IMR-90 (cell line): ENCODE measurements at regions not wholly inside any gene's neighbourhood (a gene's known extent, or its start where the extent isn't known, plus 50 kb on each side); places are given as distances from the start of the nearest gene placed in this dataset.

ENCODE experiments used
- ATAC-seq: fragments of 200-7000 bp; cut with Tn5 transposase; 2 replicates; pipeline ENCODE4 v1.9.1; 2020; ENCODE audit warnings: low read depth, mild to moderate bottlenecking, moderate library complexity
- BruUV-seq: library from RNA; stranded (reverse); fragments of 400-500 nt; replicated peaks from 2 replicates; lab custom pipeline; 2021; lab: Mats Ljungman, UMichigan
- CTCF ChIA-PET: fragments of 300-600 bp; formaldehyde crosslinking; extraction: SDS; loops from one replicate; lab custom pipeline; 2021; ENCODE audit warnings: antibody characterized with exemption; lab: Yijun Ruan, JAX
- POLR2A ChIA-PET: fragments of 300-600 bp; sonication (Branson Sonifier 250); formaldehyde crosslinking; loops from one replicate; lab custom pipeline; 2022; ENCODE audit warnings: antibody characterized with exemption; ENCODE audit not compliant: unreplicated experiment; lab: Charles Lee
- DNase-seq: peaks from one replicate; pipeline ENCODE4 v3.0.0; 2013
- H2AFZ ChIP-seq: replicated peaks from 2 replicates; pipeline ENCODE3; 2013; ENCODE audit warnings: low read length, mild to moderate bottlenecking; ENCODE audit not compliant: poor library complexity
- H2AK5ac ChIP-seq: 2 replicates; pipeline ENCODE4 v1.6.1; 2013; ENCODE audit warnings: low read depth, low read length, inconsistent platforms
- H2AK9ac ChIP-seq: replicated peaks from 2 replicates; pipeline ENCODE3; 2013; ENCODE audit warnings: mild to moderate bottlenecking, low read depth, low read length, moderate library complexity; ENCODE audit not compliant: poor library complexity
- H2BK120ac ChIP-seq: 2 replicates; pipeline ENCODE4 v1.6.1; 2013; ENCODE audit warnings: low read depth, low read length, inconsistent platforms
- H2BK15ac ChIP-seq: 3 replicates; pipeline ENCODE4 v1.6.1; 2013; ENCODE audit warnings: low read depth, low read length, inconsistent platforms
- H2BK20ac ChIP-seq: 2 replicates; pipeline ENCODE4 v1.6.1; 2013; ENCODE audit warnings: low read depth, mild to moderate bottlenecking, inconsistent platforms, low read length, moderate library complexity
- H2BK5ac ChIP-seq: 2 replicates; pipeline ENCODE4 v1.6.1; 2013; ENCODE audit warnings: mild to moderate bottlenecking, low read depth, low read length, inconsistent platforms; ENCODE audit not compliant: poor library complexity, severe bottlenecking
- H3K14ac ChIP-seq: replicated peaks from 2 replicates; pipeline ENCODE4 v1.6.1; 2013; ENCODE audit warnings: low read depth, low read length, inconsistent platforms
- H3K18ac ChIP-seq: 2 replicates; pipeline ENCODE4 v1.6.1; 2013; ENCODE audit warnings: low read depth, low read length, control low read depth
- H3K23ac ChIP-seq: 2 replicates; pipeline ENCODE4 v1.6.1; 2013; ENCODE audit warnings: low read depth, low read length, inconsistent platforms
- H3K27ac ChIP-seq: 2 replicates; pipeline ENCODE4 v1.5.1; 2013; ENCODE audit warnings: mild to moderate bottlenecking, control low read depth, low read length; ENCODE audit not compliant: insufficient read depth
- H3K27me3 ChIP-seq: 2 replicates; pipeline ENCODE4 v1.6.1; 2013; ENCODE audit warnings: low read length; ENCODE audit not compliant: control insufficient read depth, insufficient read depth
- H3K36me3 ChIP-seq: 2 replicates; pipeline ENCODE4 v1.6.1; 2013; ENCODE audit warnings: low read length, mixed read lengths; ENCODE audit not compliant: control insufficient read depth, insufficient read depth
- H3K4ac ChIP-seq: 2 replicates; pipeline ENCODE4 v1.6.1; 2013; ENCODE audit warnings: low read depth, low read length, inconsistent platforms
- H3K4me1 ChIP-seq: 2 replicates; pipeline ENCODE4 v1.6.1; 2013; ENCODE audit warnings: low read length, mixed read lengths; ENCODE audit not compliant: control insufficient read depth, insufficient read depth
- H3K4me2 ChIP-seq: 2 replicates; pipeline ENCODE4 v1.6.1; 2013; ENCODE audit warnings: low read depth, mild to moderate bottlenecking, control low read depth, low read length, moderate library complexity
- H3K4me3 ChIP-seq: 2 replicates; pipeline ENCODE4 v1.5.1; 2013; ENCODE audit warnings: low read depth, mild to moderate bottlenecking, control low read depth, low read length, moderate library complexity; ENCODE audit not compliant: insufficient read depth
- H3K56ac ChIP-seq: 2 replicates; pipeline ENCODE4 v1.6.1; 2013; ENCODE audit warnings: low read length, inconsistent platforms; ENCODE audit not compliant: insufficient read depth; ENCODE audit errors: extremely low read depth
- H3K79me1 ChIP-seq, 2 experiments: 2 replicates each; pipeline ENCODE4 v1.6.1; 2013; ENCODE audit warnings: low read length in 2 of 2, inconsistent platforms in 1 of 2, low read depth in 1 of 2
- H3K9ac ChIP-seq: 2 replicates; pipeline ENCODE4 v1.6.1; 2013; ENCODE audit warnings: low read depth, low read length, control low read depth
- H3K9me1 ChIP-seq: 2 replicates; pipeline ENCODE4 v1.6.1; 2013; ENCODE audit warnings: low read length, inconsistent platforms; ENCODE audit not compliant: insufficient read depth
- H3K9me3 ChIP-seq: 2 replicates; pipeline ENCODE4 v1.6.1; 2013; ENCODE audit warnings: low read length; ENCODE audit not compliant: control insufficient read depth, insufficient read depth
- H4K20me1 ChIP-seq: 2 replicates; pipeline ENCODE4 v1.6.1; 2013; ENCODE audit warnings: low read length, inconsistent platforms; ENCODE audit not compliant: insufficient read depth
- H4K5ac ChIP-seq: 2 replicates; pipeline ENCODE4 v1.6.1; 2013; ENCODE audit warnings: mild to moderate bottlenecking, low read depth, low read length, control low read depth
- H4K8ac ChIP-seq, 2 experiments: 2 replicates each; pipeline ENCODE4 v1.6.1; 2013; ENCODE audit warnings: low read depth in 2 of 2, low read length in 2 of 2, control low read depth in 1 of 2, inconsistent platforms in 1 of 2
- H4K91ac ChIP-seq: 2 replicates; pipeline ENCODE4 v1.6.1; 2013; ENCODE audit warnings: low read depth, low read length, inconsistent platforms; ENCODE audit not compliant: insufficient read depth
- BHLHE40 ChIP-seq: fragments of 150-350 bp; IDR thresholded peaks from 2 replicates; pipeline ENCODE4 v1.6.1; 2016; ENCODE audit warnings: mild to moderate bottlenecking, low read depth, low read length
- CEBPB ChIP-seq: IDR thresholded peaks from 2 replicates; pipeline ENCODE4 v1.6.1; 2012; ENCODE audit warnings: low read depth, low read length, improper control_type of control experiment
- FOS ChIP-seq: fragments of 150-350 bp; IDR thresholded peaks from 2 replicates; pipeline ENCODE4 v1.6.1; 2016; ENCODE audit warnings: low read depth, low read length
- MAFK ChIP-seq: IDR thresholded peaks from 2 replicates; pipeline ENCODE4 v1.6.1; 2012; ENCODE audit warnings: low read depth, low read length, improper control_type of control experiment
- MXI1 ChIP-seq: IDR thresholded peaks from 2 replicates; pipeline ENCODE4 v1.6.1; 2012; ENCODE audit warnings: low read depth, mild to moderate bottlenecking, low read length, moderate library complexity, borderline replicate concordance
- NFE2L2 ChIP-seq: fragments of 150-350 bp; IDR thresholded peaks from 2 replicates; pipeline ENCODE4 v1.6.1; 2016; ENCODE audit warnings: low read depth, mild to moderate bottlenecking, low read length
- POLR2A ChIP-seq: IDR thresholded peaks from 2 replicates; pipeline ENCODE4 v1.6.1; 2012; ENCODE audit warnings: mild to moderate bottlenecking, low read depth, low read length
- RAD21 ChIP-seq: IDR thresholded peaks from 2 replicates; pipeline ENCODE4 v1.6.1; 2012; ENCODE audit warnings: low read length, improper control_type of control experiment
- RFX5 ChIP-seq: IDR thresholded peaks from 2 replicates; pipeline ENCODE4 v1.8.0; 2012; ENCODE audit warnings: low read depth, mild to moderate bottlenecking, low read length, moderate library complexity
- SMC3 ChIP-seq: fragments of 150-350 bp; IDR thresholded peaks from 2 replicates; pipeline ENCODE4 v1.6.1; 2016; ENCODE audit warnings: low read depth, mild to moderate bottlenecking, antibody characterized with exemption, low read length, moderate library complexity
- WGBS, 2 experiments: methylation state at CpG; one replicate each; pipeline versions ENCODE4 v1.1.5 to v1.1.7; 2013; ENCODE audit warnings: missing lambda C conversion rate in 2 of 2; ENCODE audit not compliant: insufficient read length in 1 of 2; ENCODE audit errors: extremely low coverage in 2 of 2; 5-methylcytosine and 5-hydroxymethylcytosine counted together
- dilution Hi-C: fragments of 300-500 bp; cut with HindIII; formaldehyde crosslinking; loops from one replicate; pipeline ENCODE4 v1.14.3; 2018; ENCODE audit warnings: low sequenced_read_pairs; ENCODE audit not compliant: unreplicated experiment
- in situ Hi-C: fragments of 300-500 bp; cut with MboI; formaldehyde crosslinking; loops from 3 replicates; pipeline ENCODE4 v1.14.3; 2019; ENCODE audit warnings: low sequenced_read_pairs, inconsistent platforms, mixed read lengths
- intact Hi-C: fragments of 100-400 bp; cut with micrococcal nuclease; formaldehyde crosslinking; loops from 2 replicates; pipeline ENCODE4 v1.10.0; 2022
- TF ChIP-seq, protein P1 (sequence below): fragments of 150-350 bp; IDR thresholded peaks from 2 replicates; pipeline ENCODE4 v1.6.1; 2017; ENCODE audit warnings: mild to moderate bottlenecking, antibody characterized with exemption, low read length, low read depth
- TF ChIP-seq, protein P2 (sequence below): fragments of 150-350 bp; IDR thresholded peaks from 2 replicates; pipeline ENCODE4 v1.6.1; 2016; ENCODE audit warnings: low read depth, mild to moderate bottlenecking, low read length, moderate library complexity, borderline replicate concordance

DNA sequence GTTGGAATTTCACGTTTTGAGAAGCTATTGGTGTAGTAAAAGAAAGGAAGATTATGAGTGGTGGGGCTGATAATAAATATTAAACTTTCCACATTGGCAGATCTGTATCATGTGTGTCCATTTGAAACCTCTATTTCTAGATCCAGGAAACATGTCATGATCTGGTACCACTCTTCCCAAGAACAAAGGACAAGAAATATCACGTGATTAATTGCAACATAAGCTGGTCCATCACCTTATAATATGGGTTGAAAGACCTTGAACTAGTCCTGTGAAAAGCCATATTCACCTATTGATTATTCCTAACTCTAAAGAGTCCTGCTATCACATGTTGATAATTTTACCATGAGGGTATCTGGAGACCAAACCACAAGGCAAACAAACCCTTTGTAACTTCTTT lies 335.3 kb upstream of the SMIM21 start:
- intact Hi-C loops: no loop called here

More for the DNA sequence above, 335.3 kb upstream of the SMIM21 start:
- Histone ChIP-seq H3K4me2 (no peak overlapping the region), H2BK5ac (no peak overlapping the region), H3K18ac (no peak overlapping the region), H4K91ac (no peak overlapping the region), H2BK20ac (no peak overlapping the region), H4K5ac (no peak overlapping the region), H3K79me1 (no peaks in the 10 kb centered on the region), H4K8ac (no peak overlapping the region), H2BK15ac (no peak overlapping the region), H3K27me3 (no peaks in the 10 kb centered on the region), H3K4me3 (no peak overlapping the region), H2AK5ac (no peak overlapping the region), H3K9ac (no peak overlapping the region), H2AFZ (no peak overlapping the region), H2AK9ac (no peak overlapping the region), H4K20me1 (no peaks in the 10 kb centered on the region), H2BK120ac (no peak overlapping the region), H3K9me3 (no peaks in the 10 kb centered on the region), H3K36me3 (no peaks in the 10 kb centered on the region), H3K4me1 (no peaks in the 10 kb centered on the region), H3K9me1 (no peaks in the 10 kb centered on the region), H3K23ac (no peak overlapping the region), H3K56ac (no peak overlapping the region), H3K14ac (no peak overlapping the region), H3K4ac (no peak overlapping the region), H3K27ac (no peak overlapping the region)
- no peak for ATAC-seq
- BruUV-seq: no TSS peak
- ChIA-PET CTCF (interaction anchor here (0.9 to 1.7 kb wide), 2 partner anchors 10 to 1409 kb away, joined by 3 to 4 read pairs; no protein-coding TSS in a partner anchor), POLR2A (no interaction called here)
- in situ Hi-C loops: no loop called here
- dilution Hi-C loops: no loop called here
- no CpG with 5 or more reads among the region's 2 CpGs for WGBS, 2 experiments
- no peak for DNase-seq
- no peak for TF ChIP-seq NFE2L2
- TF ChIP-seq BHLHE40: no peak
- TF ChIP-seq, protein P1, sequence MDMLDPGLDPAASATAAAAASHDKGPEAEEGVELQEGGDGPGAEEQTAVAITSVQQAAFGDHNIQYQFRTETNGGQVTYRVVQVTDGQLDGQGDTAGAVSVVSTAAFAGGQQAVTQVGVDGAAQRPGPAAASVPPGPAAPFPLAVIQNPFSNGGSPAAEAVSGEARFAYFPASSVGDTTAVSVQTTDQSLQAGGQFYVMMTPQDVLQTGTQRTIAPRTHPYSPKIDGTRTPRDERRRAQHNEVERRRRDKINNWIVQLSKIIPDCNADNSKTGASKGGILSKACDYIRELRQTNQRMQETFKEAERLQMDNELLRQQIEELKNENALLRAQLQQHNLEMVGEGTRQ: no peak
- no peak for TF ChIP-seq FOS
- TF ChIP-seq CEBPB: no peak
- TF ChIP-seq MXI1: no peak
- TF ChIP-seq RAD21: no peak
- TF ChIP-seq, protein P2, sequence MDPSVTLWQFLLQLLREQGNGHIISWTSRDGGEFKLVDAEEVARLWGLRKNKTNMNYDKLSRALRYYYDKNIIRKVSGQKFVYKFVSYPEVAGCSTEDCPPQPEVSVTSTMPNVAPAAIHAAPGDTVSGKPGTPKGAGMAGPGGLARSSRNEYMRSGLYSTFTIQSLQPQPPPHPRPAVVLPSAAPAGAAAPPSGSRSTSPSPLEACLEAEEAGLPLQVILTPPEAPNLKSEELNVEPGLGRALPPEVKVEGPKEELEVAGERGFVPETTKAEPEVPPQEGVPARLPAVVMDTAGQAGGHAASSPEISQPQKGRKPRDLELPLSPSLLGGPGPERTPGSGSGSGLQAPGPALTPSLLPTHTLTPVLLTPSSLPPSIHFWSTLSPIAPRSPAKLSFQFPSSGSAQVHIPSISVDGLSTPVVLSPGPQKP: no peak
- no peak for TF ChIP-seq MAFK
- no peak for TF ChIP-seq SMC3
- no peak for TF ChIP-seq RFX5
- TF ChIP-seq POLR2A: no peak
